ENCODE measurements at regions not wholly inside any gene's neighbourhood (a gene's known extent, or its start where the extent isn't known, plus 50 kb on each side); places are given as distances from the start of the nearest gene placed in this dataset.
"Not testable (repeated sequence)": the region's sequence is repeated elsewhere in the genome, so short reads cannot be mapped to it uniquely, and the experiment has no call there.

- DNase-seq, result no peak
Observed at GRCh38 chr2:67713376-67713775, 316.2 kb downstream of the ETAA1 start.

- no peak for DNase-seq
Observed at GRCh38 chr2:67716895-67717396, 319.8 kb downstream of the ETAA1 start.

- DNase-seq, result no peak
Observed at GRCh38 chr2:67717692-67718091, 320.6 kb downstream of the ETAA1 start.

- no peak for DNase-seq
Observed at GRCh38 chr2:67719351-67719750, 322.2 kb downstream of the ETAA1 start.

- DNase-seq, result no peak
Observed at GRCh38 chr2:67721516-67721915, 324.4 kb downstream of the ETAA1 start.

- DNase-seq, result no peak
Observed at GRCh38 chr2:67724261-67724660, 327.1 kb downstream of the ETAA1 start.

- no peak for DNase-seq
Observed at GRCh38 chr2:67725731-67726130, 328.6 kb downstream of the ETAA1 start.

GRCh38 chr2:67726416-67726815, 329.3 kb downstream of the ETAA1 start:
- DNase-seq, result no peak

GRCh38 chr2:67727131-67727530, 330.0 kb downstream of the ETAA1 start:
- no peak for DNase-seq

- DNase-seq, result no peak
Observed at GRCh38 chr2:67727623-67728022, 330.5 kb downstream of the ETAA1 start.

GRCh38 chr2:67729474-67729873, 332.3 kb downstream of the ETAA1 start:
- no peak for DNase-seq

GRCh38 chr2:67733517-67733916, 329.3 kb downstream of the C1D start:
- DNase-seq, result peak; percentile 25

GRCh38 chr2:67752199-67752598, 310.6 kb downstream of the C1D start:
- DNase-seq, result no peak

GRCh38 chr2:67752969-67753368, 309.8 kb downstream of the C1D start:
- DNase-seq, result no peak

- DNase-seq, result no peak
Observed at GRCh38 chr2:67755156-67755882, 307.5 kb downstream of the C1D start.

GRCh38 chr2:67760995-67761394, 301.8 kb downstream of the C1D start:
- DNase-seq, result no peak

- DNase-seq, result no peak
Observed at GRCh38 chr2:67771380-67771779, 291.4 kb downstream of the C1D start.

GRCh38 chr2:67772216-67773170, 290.3 kb downstream of the C1D start:
- DNase-seq, result no peak

- no peak for DNase-seq
Observed at GRCh38 chr2:67773851-67774250, 289.0 kb downstream of the C1D start.

- DNase-seq, result no peak
Observed at GRCh38 chr2:67776276-67776675, 286.5 kb downstream of the C1D start.

GRCh38 chr2:67777010-67777409, 285.8 kb downstream of the C1D start:
- DNase-seq, result no peak

- no peak for DNase-seq
Observed at GRCh38 chr2:67777836-67778429, 284.9 kb downstream of the C1D start.

GRCh38 chr2:67780841-67781240, 282.0 kb downstream of the C1D start:
- DNase-seq, result not testable (repeated sequence)

Data from stimulated activated CD8-positive, alpha-beta memory T cell treated with anti-CD3 and anti-CD28 coated beads, Interleukin-4, amount 100 ng/mL, for 48 hours (primary cell).